AG04450 (cell line): ENCODE measurements at regions not wholly inside any gene's neighbourhood (a gene's known extent, or its start where the extent isn't known, plus 50 kb on each side); places are given as distances from the start of the nearest gene placed in this dataset.

Experiments used
- CTCF ChIA-PET: fragments of 300-600, 350-600 bp; formaldehyde crosslinking; extraction: SDS; loops from one replicate; lab custom pipeline; 2022; ENCODE audit warnings: antibody characterized with exemption, inconsistent platforms; lab: Charles Lee
- POLR2A ChIA-PET: fragments of 350-600 bp; formaldehyde crosslinking; extraction: SDS; loops from one replicate; lab custom pipeline; 2021; ENCODE audit warnings: antibody characterized with exemption, inconsistent platforms; lab: Yijun Ruan, JAX
- DNase-seq: peaks from one replicate; pipeline ENCODE4 v3.0.0-alpha.2; 2011; ENCODE audit warnings: low read depth, low spot score
- H3K27ac ChIP-seq: one replicate; pipeline ENCODE4 v1.5.1; 2012; ENCODE audit warnings: low read depth, low read length, control low read depth
- H3K27me3 ChIP-seq: one replicate; pipeline ENCODE4 v1.6.0; 2012; ENCODE audit warnings: low read length; ENCODE audit not compliant: control insufficient read depth, insufficient read depth
- H3K4me3 ChIP-seq: 2 replicates; pipeline ENCODE4 v1.5.1; 2011; ENCODE audit warnings: mild to moderate bottlenecking, low read depth, low read length, control low read depth
- H3K9me3 ChIP-seq: 2 replicates; pipeline ENCODE4 v1.5.1; 2012; ENCODE audit warnings: low read length; ENCODE audit not compliant: control insufficient read depth, insufficient read depth
- CTCF ChIP-seq: IDR thresholded peaks from 2 replicates; pipeline ENCODE4 v1.5.1; 2011; ENCODE audit warnings: low read depth, low read length, control low read depth, inconsistent platforms

- no peak for TF ChIP-seq CTCF
- ChIA-PET POLR2A (no interaction called here), CTCF (no interaction called here)
- peaks cover 2% of the 10 kb centered on the region for H3K27me3 ChIP-seq
- H3K4me3 ChIP-seq: no peak overlapping the region
- H3K27ac ChIP-seq: no peak overlapping the region
- no peak for DNase-seq
- no peaks in the 10 kb centered on the region for H3K9me3 ChIP-seq
Measured at GRCh38 chr10:90342480-90342879, 515.4 kb downstream of the HTR7 start.

DNA sequence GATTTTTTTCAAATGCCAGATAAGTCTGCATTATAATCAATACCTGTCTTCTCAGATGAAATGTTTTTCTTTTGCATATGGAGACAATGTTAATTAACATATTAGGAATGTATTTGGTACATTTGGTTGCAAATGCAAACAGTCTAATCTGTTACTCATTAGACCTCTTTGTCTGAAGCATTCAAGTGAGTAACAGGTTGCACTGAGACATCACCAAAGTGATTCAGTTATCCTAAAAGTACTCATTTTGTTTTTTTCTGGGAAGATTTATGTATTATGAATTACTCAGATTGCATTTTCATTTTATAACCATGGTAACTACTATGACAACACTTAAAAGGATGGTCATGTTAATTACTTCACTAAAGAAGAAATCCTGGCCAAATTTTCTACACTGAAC, 513.6 kb downstream of the HTR7 start:
- no peak for DNase-seq
- Histone ChIP-seq H3K4me3 (no peak overlapping the region), H3K27me3 (peaks cover 2% of the 10 kb centered on the region), H3K9me3 (no peaks in the 10 kb centered on the region), H3K27ac (no peak overlapping the region)
- ChIA-PET POLR2A (no interaction called here), CTCF (no interaction called here)
- TF ChIP-seq CTCF: no peak

GRCh38 chr10:90347239-90347638, 510.6 kb downstream of the HTR7 start:
- H3K27ac ChIP-seq: no peak overlapping the region
- CTCF ChIA-PET: no interaction called here
- H3K27me3 ChIP-seq: peaks cover 2% of the 10 kb centered on the region
- POLR2A ChIA-PET: no interaction called here
- no peak for DNase-seq
- no peaks in the 10 kb centered on the region for H3K9me3 ChIP-seq
- no peak for TF ChIP-seq CTCF
- H3K4me3 ChIP-seq: no peak overlapping the region

GRCh38 chr10:90350122-90350521, 507.7 kb downstream of the HTR7 start:
- ChIA-PET POLR2A (no interaction called here), CTCF (no interaction called here)
- no peak for DNase-seq
- Histone ChIP-seq H3K27ac (no peak overlapping the region), H3K27me3 (peaks cover 2% of the 10 kb centered on the region), H3K4me3 (no peak overlapping the region), H3K9me3 (no peaks in the 10 kb centered on the region)
- no peak for TF ChIP-seq CTCF

GRCh38 chr10:90352288-90352687, 505.6 kb downstream of the HTR7 start:
- CTCF ChIA-PET: no interaction called here

More at GRCh38 chr10:90352288-90352687, 505.6 kb downstream of the HTR7 start:
- POLR2A ChIA-PET: no interaction called here
- no peak for TF ChIP-seq CTCF
- Histone ChIP-seq H3K9me3 (no peaks in the 10 kb centered on the region), H3K27ac (no peak overlapping the region), H3K4me3 (no peak overlapping the region), H3K27me3 (peaks cover 2% of the 10 kb centered on the region)
- DNase-seq: no peak
